ENCODE measurements at regions not wholly inside any gene's neighbourhood (a gene's known extent, or its start where the extent isn't known, plus 50 kb on each side); places are given as distances from the start of the nearest gene placed in this dataset.
"Not testable (repeated sequence)": the region's sequence is repeated elsewhere in the genome, so short reads cannot be mapped to it uniquely, and the experiment has no call there.

GRCh38 chr15:21151203-21151966, 285.3 kb upstream of the POTEB2 start:
- TF ChIP-seq EP300, CTCF, POLR2A (IDR thresholded peaks at IDR 0.05): not testable (repeated sequence)
